ENCODE measurements at regions not wholly inside any gene's neighbourhood (a gene's known extent, or its start where the extent isn't known, plus 50 kb on each side); places are given as distances from the start of the nearest gene placed in this dataset.
"Not testable (repeated sequence)": the region's sequence is repeated elsewhere in the genome, so short reads cannot be mapped to it uniquely, and the experiment has no call there.

- TF ChIP-seq, protein P1, sequence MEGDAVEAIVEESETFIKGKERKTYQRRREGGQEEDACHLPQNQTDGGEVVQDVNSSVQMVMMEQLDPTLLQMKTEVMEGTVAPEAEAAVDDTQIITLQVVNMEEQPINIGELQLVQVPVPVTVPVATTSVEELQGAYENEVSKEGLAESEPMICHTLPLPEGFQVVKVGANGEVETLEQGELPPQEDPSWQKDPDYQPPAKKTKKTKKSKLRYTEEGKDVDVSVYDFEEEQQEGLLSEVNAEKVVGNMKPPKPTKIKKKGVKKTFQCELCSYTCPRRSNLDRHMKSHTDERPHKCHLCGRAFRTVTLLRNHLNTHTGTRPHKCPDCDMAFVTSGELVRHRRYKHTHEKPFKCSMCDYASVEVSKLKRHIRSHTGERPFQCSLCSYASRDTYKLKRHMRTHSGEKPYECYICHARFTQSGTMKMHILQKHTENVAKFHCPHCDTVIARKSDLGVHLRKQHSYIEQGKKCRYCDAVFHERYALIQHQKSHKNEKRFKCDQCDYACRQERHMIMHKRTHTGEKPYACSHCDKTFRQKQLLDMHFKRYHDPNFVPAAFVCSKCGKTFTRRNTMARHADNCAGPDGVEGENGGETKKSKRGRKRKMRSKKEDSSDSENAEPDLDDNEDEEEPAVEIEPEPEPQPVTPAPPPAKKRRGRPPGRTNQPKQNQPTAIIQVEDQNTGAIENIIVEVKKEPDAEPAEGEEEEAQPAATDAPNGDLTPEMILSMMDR (conservative IDR thresholded peaks at IDR 0.05), result not testable (repeated sequence)
- not testable (repeated sequence) for TF ChIP-seq EZH2 (IDR thresholded peaks at IDR 0.05; ENCODE audit: low read depth)
Measured at GRCh38 chr5:121665542-121665941, 186.1 kb upstream of the FTMT start.
